ENCODE measurements at regions not wholly inside any gene's neighbourhood (a gene's known extent, or its start where the extent isn't known, plus 50 kb on each side); places are given as distances from the start of the nearest gene placed in this dataset.

GRCh38 chr2:848099-848498 lies 102.5 kb upstream of the SNTG2 start:
- Histone ChIP-seq H3K4me3 (ENCODE audit: low read depth, low read length) (no peak overlapping the region), H3K36me3 (ENCODE audit: control insufficient read depth, insufficient read depth, low read length) (no peaks in the 10 kb centered on the region), H3K27me3 (ENCODE audit: control insufficient read depth, insufficient read depth, low read length) (no peaks in the 10 kb centered on the region), H3K9me3 (ENCODE audit: control insufficient read depth, insufficient read depth, low read depth, low read length) (no peaks in the 10 kb centered on the region; the same call in 1 of the 2 replicates), H3K27ac (ENCODE audit: low read depth, low read length) (no peak overlapping the region), H3K4me1 (ENCODE audit: control insufficient read depth, insufficient read depth, low read length) (no peaks in the 10 kb centered on the region), H3K9ac (ENCODE audit: low read length) (no peak overlapping the region)

- no peaks in the 10 kb centered on the region for H3K36me3 ChIP-seq (ENCODE audit: control insufficient read depth, insufficient read depth, low read length)
- no peak overlapping the region for H3K4me3 ChIP-seq (ENCODE audit: low read depth, low read length)
- no peaks in the 10 kb centered on the region; the same call in 1 of the 2 replicates for H3K9me3 ChIP-seq (ENCODE audit: control insufficient read depth, insufficient read depth, low read depth, low read length)
- H3K27ac ChIP-seq (ENCODE audit: low read depth, low read length) = no peak overlapping the region
- no peaks in the 10 kb centered on the region for H3K4me1 ChIP-seq (ENCODE audit: control insufficient read depth, insufficient read depth, low read length)
- no peak overlapping the region for H3K9ac ChIP-seq (ENCODE audit: low read length)
- no peaks in the 10 kb centered on the region for H3K27me3 ChIP-seq (ENCODE audit: control insufficient read depth, insufficient read depth, low read length)
Observed at GRCh38 chr2:847669-848068, 103.0 kb upstream of the SNTG2 start.

GRCh38 chr2:844715-845114 lies 105.9 kb upstream of the SNTG2 start:
- Histone ChIP-seq H3K27me3 (ENCODE audit: control insufficient read depth, insufficient read depth, low read length) (no peaks in the 10 kb centered on the region), H3K4me1 (ENCODE audit: control insufficient read depth, insufficient read depth, low read length) (peaks cover 2% of the 10 kb centered on the region; the same call in 1 of the 2 replicates), H3K36me3 (ENCODE audit: control insufficient read depth, insufficient read depth, low read length) (no peaks in the 10 kb centered on the region), H3K9me3 (ENCODE audit: control insufficient read depth, insufficient read depth, low read depth, low read length) (no peaks in the 10 kb centered on the region; the same call in 1 of the 2 replicates), H3K27ac (ENCODE audit: low read depth, low read length) (no peak overlapping the region), H3K9ac (ENCODE audit: low read length) (no peak overlapping the region), H3K4me3 (ENCODE audit: low read depth, low read length) (no peak overlapping the region)

GRCh38 chr2:842151-842803 lies 108.4 kb upstream of the SNTG2 start:
- H3K36me3 ChIP-seq (ENCODE audit: control insufficient read depth, insufficient read depth, low read length) = no peaks in the 10 kb centered on the region
- no peak overlapping the region for H3K4me3 ChIP-seq (ENCODE audit: low read depth, low read length)
- H3K9ac ChIP-seq (ENCODE audit: low read length) = no peak overlapping the region
- no peaks in the 10 kb centered on the region; the same call in 1 of the 2 replicates for H3K9me3 ChIP-seq (ENCODE audit: control insufficient read depth, insufficient read depth, low read depth, low read length)
- H3K27ac ChIP-seq (ENCODE audit: low read depth, low read length) = no peak overlapping the region
- no peaks in the 10 kb centered on the region for H3K27me3 ChIP-seq (ENCODE audit: control insufficient read depth, insufficient read depth, low read length)
- H3K4me1 ChIP-seq (ENCODE audit: control insufficient read depth, insufficient read depth, low read length) = peaks cover 2% of the 10 kb centered on the region; the same call in 1 of the 2 replicates

- no peak overlapping the region for H3K4me3 ChIP-seq (ENCODE audit: low read depth, low read length)
- no peak overlapping the region for H3K9ac ChIP-seq (ENCODE audit: low read length)
- H3K36me3 ChIP-seq (ENCODE audit: control insufficient read depth, insufficient read depth, low read length) = no peaks in the 10 kb centered on the region
- H3K9me3 ChIP-seq (ENCODE audit: control insufficient read depth, insufficient read depth, low read depth, low read length) = no peaks in the 10 kb centered on the region
- peaks cover 2% of the 10 kb centered on the region; the same call in 1 of the 2 replicates for H3K4me1 ChIP-seq (ENCODE audit: control insufficient read depth, insufficient read depth, low read length)
- no peak overlapping the region for H3K27ac ChIP-seq (ENCODE audit: low read depth, low read length)
- H3K27me3 ChIP-seq (ENCODE audit: control insufficient read depth, insufficient read depth, low read length) = no peaks in the 10 kb centered on the region
Observed at GRCh38 chr2:841036-841435, 109.6 kb upstream of the SNTG2 start.

GRCh38 chr2:834233-834632 lies 116.4 kb upstream of the SNTG2 start:
- Histone ChIP-seq H3K9me3 (ENCODE audit: control insufficient read depth, insufficient read depth, low read depth, low read length) (no peaks in the 10 kb centered on the region), H3K4me1 (ENCODE audit: control insufficient read depth, insufficient read depth, low read length) (peaks cover 12% of the 10 kb centered on the region; the same call in 1 of the 2 replicates), H3K27me3 (ENCODE audit: control insufficient read depth, insufficient read depth, low read length) (peaks cover 7% of the 10 kb centered on the region; the same call in 1 of the 2 replicates), H3K36me3 (ENCODE audit: control insufficient read depth, insufficient read depth, low read length) (no peaks in the 10 kb centered on the region), H3K4me3 (ENCODE audit: low read depth, low read length) (no peak overlapping the region), H3K9ac (ENCODE audit: low read length) (no peak overlapping the region), H3K27ac (ENCODE audit: low read depth, low read length) (no peak overlapping the region)

- Histone ChIP-seq H3K9ac (ENCODE audit: low read length) (no peak overlapping the region), H3K4me1 (ENCODE audit: control insufficient read depth, insufficient read depth, low read length) (peaks cover 12% of the 10 kb centered on the region; the same call in 1 of the 2 replicates), H3K36me3 (ENCODE audit: control insufficient read depth, insufficient read depth, low read length) (no peaks in the 10 kb centered on the region), H3K4me3 (ENCODE audit: low read depth, low read length) (no peak overlapping the region), H3K27ac (ENCODE audit: low read depth, low read length) (no peak overlapping the region), H3K9me3 (ENCODE audit: control insufficient read depth, insufficient read depth, low read depth, low read length) (no peaks in the 10 kb centered on the region), H3K27me3 (ENCODE audit: control insufficient read depth, insufficient read depth, low read length) (peaks cover 10% of the 10 kb centered on the region; the same call in 1 of the 2 replicates)
Observed at GRCh38 chr2:833180-833579, 117.5 kb upstream of the SNTG2 start.

- Histone ChIP-seq H3K9me3 (ENCODE audit: control insufficient read depth, insufficient read depth, low read depth, low read length) (no peaks in the 10 kb centered on the region), H3K27ac (ENCODE audit: low read depth, low read length) (no peak overlapping the region), H3K4me1 (ENCODE audit: control insufficient read depth, insufficient read depth, low read length) (peaks cover 12% of the 10 kb centered on the region; the same call in 1 of the 2 replicates), H3K27me3 (ENCODE audit: control insufficient read depth, insufficient read depth, low read length) (peaks cover 10% of the 10 kb centered on the region; the same call in 1 of the 2 replicates), H3K36me3 (ENCODE audit: control insufficient read depth, insufficient read depth, low read length) (no peaks in the 10 kb centered on the region), H3K4me3 (ENCODE audit: low read depth, low read length) (no peak overlapping the region), H3K9ac (ENCODE audit: low read length) (no peak overlapping the region)
Observed at GRCh38 chr2:832635-833034, 118.0 kb upstream of the SNTG2 start.

- H3K27ac ChIP-seq (ENCODE audit: low read depth, low read length) = no peak overlapping the region
- peaks cover 10% of the 10 kb centered on the region; the same call in 1 of the 2 replicates for H3K27me3 ChIP-seq (ENCODE audit: control insufficient read depth, insufficient read depth, low read length)
- no peak overlapping the region for H3K4me3 ChIP-seq (ENCODE audit: low read depth, low read length)
- H3K9ac ChIP-seq (ENCODE audit: low read length) = no peak overlapping the region
- H3K9me3 ChIP-seq (ENCODE audit: control insufficient read depth, insufficient read depth, low read depth, low read length) = no peaks in the 10 kb centered on the region
- H3K36me3 ChIP-seq (ENCODE audit: control insufficient read depth, insufficient read depth, low read length) = no peaks in the 10 kb centered on the region
- peaks cover 12% of the 10 kb centered on the region; the same call in 1 of the 2 replicates for H3K4me1 ChIP-seq (ENCODE audit: control insufficient read depth, insufficient read depth, low read length)
Observed at GRCh38 chr2:831622-832021, 119.0 kb upstream of the SNTG2 start.

GRCh38 chr2:831225-831536 lies 119.5 kb upstream of the SNTG2 start:
- Histone ChIP-seq H3K9ac (ENCODE audit: low read length) (no peak overlapping the region), H3K27ac (ENCODE audit: low read depth, low read length) (no peak overlapping the region), H3K27me3 (ENCODE audit: control insufficient read depth, insufficient read depth, low read length) (peaks cover 10% of the 10 kb centered on the region; the same call in 1 of the 2 replicates), H3K4me1 (ENCODE audit: control insufficient read depth, insufficient read depth, low read length) (peaks cover 12% of the 10 kb centered on the region; the same call in 1 of the 2 replicates), H3K36me3 (ENCODE audit: control insufficient read depth, insufficient read depth, low read length) (no peaks in the 10 kb centered on the region), H3K9me3 (ENCODE audit: control insufficient read depth, insufficient read depth, low read depth, low read length) (no peaks in the 10 kb centered on the region), H3K4me3 (ENCODE audit: low read depth, low read length) (no peak overlapping the region)

GRCh38 chr2:830419-831224 lies 120.0 kb upstream of the SNTG2 start:
- H3K27ac ChIP-seq (ENCODE audit: low read depth, low read length) = no peak overlapping the region
- H3K36me3 ChIP-seq (ENCODE audit: control insufficient read depth, insufficient read depth, low read length) = no peaks in the 10 kb centered on the region
- H3K9ac ChIP-seq (ENCODE audit: low read length) = no peak overlapping the region
- H3K27me3 ChIP-seq (ENCODE audit: control insufficient read depth, insufficient read depth, low read length) = peaks cover 10% of the 10 kb centered on the region; the same call in 1 of the 2 replicates
- H3K4me1 ChIP-seq (ENCODE audit: control insufficient read depth, insufficient read depth, low read length) = peaks cover 12% of the 10 kb centered on the region; the same call in 1 of the 2 replicates
- H3K9me3 ChIP-seq (ENCODE audit: control insufficient read depth, insufficient read depth, low read depth, low read length) = no peaks in the 10 kb centered on the region
- H3K4me3 ChIP-seq (ENCODE audit: low read depth, low read length) = no peak overlapping the region

All from HUES6 (cell line).